ENCODE measurements at regions not wholly inside any gene's neighbourhood (a gene's known extent, or its start where the extent isn't known, plus 50 kb on each side); places are given as distances from the start of the nearest gene placed in this dataset.

GRCh38 chr5:174236070-174236469, 190.6 kb downstream of the NSG2 start:
- Histone ChIP-seq H3K36me3 (ENCODE audit: control insufficient read depth, insufficient read depth, low read length) (no peaks in the 10 kb centered on the region), H3K27ac (ENCODE audit: low read length) (no peak overlapping the region), H3K9me3 (ENCODE audit: control insufficient read depth, insufficient read depth, low read depth, low read length) (no peaks in the 10 kb centered on the region), H3K27me3 (ENCODE audit: control insufficient read depth, insufficient read depth, low read length) (no peaks in the 10 kb centered on the region; the same call in 1 of the 2 replicates), H3K4me1 (ENCODE audit: control insufficient read depth, insufficient read depth, low read length) (no peaks in the 10 kb centered on the region), H3K4me3 (ENCODE audit: low read depth in 2 of 2, low read length in 2 of 2) (no peak overlapping the region)
- no peak for ATAC-seq
- BruUV-seq (replicated peaks), result no TSS peak
- in situ Hi-C loops (cut with HindIII; ENCODE audit: low pct_unique_long_range_greater_than_20kb, low sequenced_read_pairs), result no loop called here
- POLR2A ChIA-PET, result no interaction called here
- no peak for TF ChIP-seq POLR2AphosphoS5 (IDR thresholded peaks at IDR 0.05; ENCODE audit: low read depth, low read length)
- no peak for TF ChIP-seq CTCF (IDR thresholded peaks at IDR 0.05)
- no peak for TF ChIP-seq SIN3A (IDR thresholded peaks at IDR 0.05; ENCODE audit: borderline replicate concordance, insufficient read depth, low read depth, low read length)
- TF ChIP-seq REST (IDR thresholded peaks at IDR 0.05; ENCODE audit: insufficient read depth in 1 of 2, low read depth in 2 of 2, low read length in 1 of 2), result no peak
- no peak for TF ChIP-seq TCF7L2 (IDR thresholded peaks at IDR 0.05; ENCODE audit: low read depth, low read length)
- CTCF ChIA-PET, result interaction anchor here (0.7 kb wide), 1 partner anchor 166 kb away, joined by 5 read pairs; no protein-coding TSS in a partner anchor
- no peak for DNase-seq (ENCODE audit: low read depth, low spot score)
- intact Hi-C loops (cut with micrococcal nuclease; ENCODE audit: unreplicated experiment), result no loop called here

- no peak for ATAC-seq
- ChIA-PET POLR2A (no interaction called here), CTCF (no interaction called here)
Observed at GRCh38 chr5:174239718-174240117, 194.2 kb downstream of the NSG2 start.

More at GRCh38 chr5:174239718-174240117, 194.2 kb downstream of the NSG2 start:
- Histone ChIP-seq H3K4me1 (ENCODE audit: control insufficient read depth, insufficient read depth, low read length) (no peaks in the 10 kb centered on the region), H3K36me3 (ENCODE audit: control insufficient read depth, insufficient read depth, low read length) (no peaks in the 10 kb centered on the region), H3K27ac (ENCODE audit: low read length) (no peak overlapping the region), H3K27me3 (ENCODE audit: control insufficient read depth, insufficient read depth, low read length) (peaks cover 7% of the 10 kb centered on the region), H3K9me3 (ENCODE audit: control insufficient read depth, insufficient read depth, low read depth, low read length) (no peaks in the 10 kb centered on the region), H3K4me3 (ENCODE audit: low read depth in 2 of 2, low read length in 2 of 2) (no peak overlapping the region)
- no TSS peak for BruUV-seq (replicated peaks)
- in situ Hi-C loops (cut with HindIII; ENCODE audit: low pct_unique_long_range_greater_than_20kb, low sequenced_read_pairs), result no loop called here
- intact Hi-C loops (cut with micrococcal nuclease; ENCODE audit: unreplicated experiment), result no loop called here
- TF ChIP-seq POLR2AphosphoS5 (IDR thresholded peaks at IDR 0.05; ENCODE audit: low read depth, low read length) (no peak), SIN3A (IDR thresholded peaks at IDR 0.05; ENCODE audit: borderline replicate concordance, insufficient read depth, low read depth, low read length) (no peak), CTCF (IDR thresholded peaks at IDR 0.05) (no peak), TCF7L2 (IDR thresholded peaks at IDR 0.05; ENCODE audit: low read depth, low read length) (no peak), REST (IDR thresholded peaks at IDR 0.05; ENCODE audit: insufficient read depth in 1 of 2, low read depth in 2 of 2, low read length in 1 of 2) (no peak)
- DNase-seq (ENCODE audit: low read depth, low spot score), result no peak

Data from Panc1 (cell line).